Gastrocnemius medialis (tissue), 4 donors: ENCODE measurements at regions not wholly inside any gene's neighbourhood (a gene's known extent, or its start where the extent isn't known, plus 50 kb on each side); places are given as distances from the start of the nearest gene placed in this dataset.

ENCODE experiments used
- CTCF ChIP-seq, 5 experiments: fragments of 450-650 bp in 3 of 5; fragments of 200-600 bp in 2 of 5; sonication (generic) in 2 of 5; IDR thresholded peaks in 4 of 5; conservative IDR thresholded peaks in 1 of 5; 1 replicate in 4 of 5; 2 replicates in 1 of 5; pipeline ENCODE4 v1.5.1; 2016 to 2019; ENCODE audit warnings: antibody characterized with exemption in 5 of 5, mild to moderate bottlenecking in 3 of 5, moderate library complexity in 3 of 5
- POLR2A ChIP-seq, 2 donors: fragments of 450-650 bp; IDR thresholded peaks; one replicate each; pipeline ENCODE4 v1.6.1; 2017; ENCODE audit warnings: antibody characterized with exemption in 2 of 2, mild to moderate bottlenecking in 2 of 2, moderate library complexity in 2 of 2

DNA sequence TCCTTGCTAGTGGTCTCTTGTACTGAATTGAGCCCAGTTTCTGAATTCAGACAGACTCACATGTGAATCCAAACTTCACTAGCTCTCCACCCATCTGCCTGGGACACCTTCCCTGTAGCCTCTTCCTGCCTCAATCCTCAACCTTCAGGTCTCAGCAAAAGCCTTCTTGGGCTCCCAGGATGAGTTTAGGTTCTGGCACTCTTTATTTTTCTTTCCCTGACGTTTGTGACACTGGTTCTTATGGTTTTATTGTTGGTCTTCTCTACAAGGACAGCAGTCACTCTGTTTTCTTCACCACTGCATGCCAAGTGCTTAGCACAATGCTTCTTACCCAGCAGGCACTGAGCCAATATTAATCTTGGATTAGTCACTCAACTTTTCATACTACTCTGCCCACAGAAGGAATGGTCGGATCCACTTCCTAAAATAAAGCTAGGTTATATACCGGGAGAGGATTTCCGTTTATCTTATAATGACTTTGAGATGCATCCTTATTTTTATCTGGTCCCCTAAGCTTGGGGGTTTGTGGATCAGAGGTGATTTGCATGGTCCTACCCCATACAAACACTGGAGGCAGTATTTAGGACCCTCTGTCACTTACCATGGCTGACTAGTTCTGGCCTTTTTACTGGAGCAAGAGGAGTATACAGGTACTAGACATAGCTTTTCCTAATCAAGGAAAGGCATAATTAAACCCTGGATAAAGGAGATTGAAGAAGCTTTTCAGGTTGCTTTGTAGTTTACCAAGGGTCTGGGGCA lies 186.3 kb downstream of the MYCN start:
- TF ChIP-seq CTCF (IDR thresholded peaks at IDR 0.05 in 4 of 5, conservative IDR thresholded peaks at IDR 0.05 in 1 of 5) (no peak), POLR2A (IDR thresholded peaks at IDR 0.05) (no peak)
